Activated CD4-positive, alpha-beta memory T cell treated with anti-CD3 and anti-CD28 coated beads, Interleukin-2, amount 10 ng/mL, durations not matched to agents 7 days and 5 days (primary cell): ENCODE measurements at regions not wholly inside any gene's neighbourhood (a gene's known extent, or its start where the extent isn't known, plus 50 kb on each side); places are given as distances from the start of the nearest gene placed in this dataset.

ENCODE experiments used
- CTCF ChIA-PET: fragments of 350-600 bp; sonication (Branson Sonifier 250); formaldehyde crosslinking; loops from one replicate; lab custom pipeline; 2021; ENCODE audit warnings: antibody characterized with exemption, inconsistent platforms; lab: Charles Lee
- POLR2A ChIA-PET: fragments of 350-600 bp; sonication (Branson Sonifier 250); formaldehyde crosslinking; loops from one replicate; lab custom pipeline; 2021; ENCODE audit warnings: antibody characterized with exemption; lab: Charles Lee
- DNase-seq: peaks from one replicate; pipeline ENCODE4 v3.0.0-alpha.2; 2020
- H3K27ac Mint-ChIP-seq: one replicate; pipeline ENCODE4 v1.8.0; 2021; ENCODE audit warnings: mild to moderate bottlenecking, mixed read lengths
- H3K27me3 Mint-ChIP-seq: one replicate; pipeline ENCODE4 v1.8.0; 2021; ENCODE audit warnings: mixed read lengths
- H3K36me3 Mint-ChIP-seq: one replicate; pipeline ENCODE4 v1.8.0; 2021; ENCODE audit warnings: low read depth, mixed read lengths
- H3K4me1 Mint-ChIP-seq: one replicate; pipeline ENCODE4 v1.8.0; 2021; ENCODE audit warnings: mixed read lengths
- H3K4me3 Mint-ChIP-seq: one replicate; pipeline ENCODE4 v1.8.0; 2021; ENCODE audit warnings: mild to moderate bottlenecking, mixed read lengths
- H3K9me3 Mint-ChIP-seq: one replicate; pipeline ENCODE4 v1.8.0; 2021; ENCODE audit warnings: mixed read lengths

DNA sequence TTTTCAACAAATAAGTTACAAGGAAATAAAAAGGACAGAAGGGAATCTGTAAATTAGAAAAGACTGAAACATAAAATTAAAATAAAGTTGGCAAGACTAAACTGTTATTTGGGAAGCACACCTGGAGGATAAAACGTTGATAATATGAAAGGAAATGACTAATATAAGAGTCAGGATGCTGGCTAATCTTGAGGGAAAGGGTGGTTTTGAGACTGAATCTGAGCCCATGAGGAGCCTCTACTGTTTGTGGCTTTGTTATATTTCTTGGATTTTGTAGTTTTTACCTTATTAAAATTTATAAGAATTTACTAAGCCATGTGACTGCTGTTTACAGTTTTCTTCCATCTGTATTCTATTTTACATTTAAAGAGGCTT, 718.0 kb upstream of the SPRY2 start:
- CTCF ChIA-PET, result no interaction called here

DNA sequence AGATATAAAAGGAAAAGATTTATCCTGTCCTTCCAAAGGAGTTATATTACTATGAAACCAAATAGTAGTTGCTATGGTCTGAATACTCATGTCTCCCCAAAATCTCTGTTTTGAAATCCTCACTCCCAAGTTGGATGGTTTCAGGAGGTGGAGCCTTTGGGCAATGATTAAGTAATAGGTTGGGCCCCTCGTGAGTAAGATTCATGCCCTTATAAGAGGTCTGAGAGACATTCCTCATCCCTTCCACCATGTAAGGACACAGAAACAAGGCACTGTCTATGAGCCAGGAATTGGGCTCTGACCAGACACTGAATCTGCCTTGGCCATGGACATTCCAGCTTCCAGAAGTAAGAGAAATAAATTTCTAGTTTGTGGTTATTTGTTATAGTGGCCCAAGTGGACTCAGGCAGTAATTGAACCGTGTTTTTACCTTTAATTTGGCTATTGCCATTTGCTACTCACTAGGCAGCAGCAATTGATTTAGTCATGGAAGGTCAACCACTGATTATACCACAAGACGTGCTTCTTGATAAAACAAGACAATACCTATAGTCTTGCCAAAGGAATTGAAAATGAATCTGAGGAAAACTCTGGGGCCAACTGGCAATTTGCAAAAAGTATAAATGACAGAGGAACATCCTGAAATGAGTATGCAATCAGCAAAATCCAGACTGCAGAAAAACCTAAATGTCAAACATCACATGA, 717.4 kb upstream of the SPRY2 start:
- Mint-ChIP-seq H3K9me3 (no peaks in the 10 kb centered on the region), H3K27ac (no peak overlapping the region), H3K4me3 (no peak overlapping the region), H3K27me3 (no peaks in the 10 kb centered on the region), H3K4me1 (no peaks in the 10 kb centered on the region), H3K36me3 (no peaks in the 10 kb centered on the region)
- ChIA-PET CTCF (no interaction called here), POLR2A (no interaction called here)
- DNase-seq, result no peak

More for the DNA sequence above, 718.0 kb upstream of the SPRY2 start:
- no peak for DNase-seq
- Mint-ChIP-seq H3K36me3 (no peaks in the 10 kb centered on the region), H3K4me3 (no peak overlapping the region), H3K27me3 (no peaks in the 10 kb centered on the region), H3K27ac (no peak overlapping the region), H3K4me1 (no peaks in the 10 kb centered on the region), H3K9me3 (no peaks in the 10 kb centered on the region)
- POLR2A ChIA-PET, result no interaction called here

DNA sequence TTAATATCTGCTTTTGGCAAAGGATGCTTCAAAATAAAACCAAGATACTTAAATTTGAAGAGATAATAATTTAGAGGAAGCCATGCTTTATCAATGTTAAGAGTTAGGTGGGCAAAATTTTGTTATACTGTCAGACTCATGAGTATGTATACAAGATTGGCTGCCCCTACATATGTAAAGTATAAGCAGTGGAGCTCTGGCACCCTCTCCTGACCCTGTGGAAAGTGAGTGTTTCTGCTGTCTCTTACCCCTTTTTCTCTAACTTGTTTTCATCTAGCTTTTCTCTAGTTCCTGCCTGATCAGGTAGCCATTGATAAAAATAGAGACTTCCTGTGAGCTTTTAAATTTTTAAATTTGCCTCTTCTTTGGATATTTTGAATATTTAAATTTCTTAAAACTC, 710.9 kb upstream of the SPRY2 start:
- CTCF ChIA-PET, result interaction anchor here (1.2 kb wide), 1 partner anchor 34 kb away, joined by 3 read pairs; no protein-coding TSS in a partner anchor
- H3K27ac Mint-ChIP-seq, result no peak overlapping the region
- H3K4me1 Mint-ChIP-seq, result no peaks in the 10 kb centered on the region

GRCh38 chr13:81048026-81048461, 707.1 kb upstream of the SPRY2 start:
- Mint-ChIP-seq H3K4me1 (no peaks in the 10 kb centered on the region), H3K36me3 (no peaks in the 10 kb centered on the region), H3K27me3 (no peaks in the 10 kb centered on the region), H3K27ac (no peak overlapping the region), H3K9me3 (no peaks in the 10 kb centered on the region), H3K4me3 (no peak overlapping the region)
- ChIA-PET POLR2A (no interaction called here), CTCF (no interaction called here)
- no peak for DNase-seq

More for the DNA sequence above, 710.9 kb upstream of the SPRY2 start:
- H3K27me3 Mint-ChIP-seq, result no peaks in the 10 kb centered on the region
- no peaks in the 10 kb centered on the region for H3K36me3 Mint-ChIP-seq
- no peaks in the 10 kb centered on the region for H3K9me3 Mint-ChIP-seq
- H3K4me3 Mint-ChIP-seq, result no peak overlapping the region
- no peak for DNase-seq
- POLR2A ChIA-PET, result no interaction called here

DNA sequence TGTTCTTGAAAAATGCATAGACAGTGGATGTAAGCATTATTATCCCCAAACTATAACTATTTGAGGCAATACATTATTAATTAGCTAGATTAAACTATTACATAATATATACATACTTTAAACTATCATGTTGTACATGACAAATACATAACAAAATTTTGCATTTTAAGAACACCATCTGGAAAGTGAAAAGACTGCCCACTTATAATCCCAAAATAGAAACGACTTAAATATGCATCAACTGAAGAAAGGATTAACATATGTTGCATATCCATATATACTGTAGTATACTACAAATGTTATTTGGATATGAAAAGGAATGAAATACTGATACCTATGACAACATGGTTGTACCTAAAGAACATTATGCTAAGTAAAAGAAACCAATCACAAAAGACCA, 700.8 kb upstream of the SPRY2 start:
- no peaks in the 10 kb centered on the region for H3K27me3 Mint-ChIP-seq
- no peak overlapping the region for H3K4me3 Mint-ChIP-seq

DNA sequence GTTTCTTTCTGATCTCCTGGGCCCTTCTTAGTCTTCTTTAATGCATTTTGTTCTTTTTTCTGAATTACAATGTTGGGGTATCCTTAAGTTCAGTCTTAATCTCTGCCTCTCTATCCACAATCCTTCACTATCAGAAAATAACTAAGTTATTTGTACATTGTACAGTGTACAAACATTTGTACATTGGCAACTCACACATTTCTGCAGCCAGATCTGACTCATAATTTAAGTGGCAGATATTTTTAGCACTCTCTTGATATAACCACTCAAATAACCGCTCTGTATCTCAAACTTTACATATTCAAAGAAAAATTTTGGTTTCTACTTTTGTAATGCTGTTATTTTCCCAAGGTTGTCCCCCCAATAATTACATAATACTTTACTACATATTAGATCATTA, 691.1 kb upstream of the SPRY2 start:
- H3K4me1 Mint-ChIP-seq, result no peaks in the 10 kb centered on the region
- DNase-seq, result no peak
- H3K27me3 Mint-ChIP-seq, result no peaks in the 10 kb centered on the region
- ChIA-PET CTCF (no interaction called here), POLR2A (no interaction called here)
- H3K36me3 Mint-ChIP-seq, result no peaks in the 10 kb centered on the region
- no peak overlapping the region for H3K4me3 Mint-ChIP-seq
- peaks cover 2% of the 10 kb centered on the region for H3K9me3 Mint-ChIP-seq
- H3K27ac Mint-ChIP-seq, result no peak overlapping the region

More for the DNA sequence above, 700.8 kb upstream of the SPRY2 start:
- no peak for DNase-seq
- Mint-ChIP-seq H3K36me3 (no peaks in the 10 kb centered on the region), H3K9me3 (no peaks in the 10 kb centered on the region), H3K27ac (no peak overlapping the region), H3K4me1 (no peaks in the 10 kb centered on the region)
- ChIA-PET CTCF (no interaction called here), POLR2A (no interaction called here)

DNA sequence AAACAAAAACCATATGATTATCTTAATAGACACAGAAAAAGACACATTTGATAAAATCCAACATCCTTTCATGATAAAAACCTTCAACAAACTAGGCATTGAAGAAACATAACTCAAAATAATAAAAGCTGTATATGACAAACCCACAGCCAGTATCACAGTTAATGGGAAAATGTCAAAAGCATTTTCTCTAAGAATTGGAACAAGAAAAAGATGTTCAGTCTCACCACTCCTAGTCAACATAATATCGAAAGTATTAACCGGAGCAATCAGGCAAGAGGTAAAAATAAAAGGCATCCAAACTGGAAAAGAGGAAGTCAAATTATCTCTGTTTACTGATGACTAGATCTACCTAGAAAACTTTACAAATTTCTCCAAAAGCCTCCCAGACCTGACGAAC, 684.2 kb upstream of the SPRY2 start:
- ChIA-PET CTCF (no interaction called here), POLR2A (no interaction called here)
- no peak for DNase-seq
- no peaks in the 10 kb centered on the region for H3K27me3 Mint-ChIP-seq
- H3K4me3 Mint-ChIP-seq, result no peak overlapping the region
- H3K4me1 Mint-ChIP-seq, result no peaks in the 10 kb centered on the region
- H3K9me3 Mint-ChIP-seq, result peaks cover 4% of the 10 kb centered on the region
- H3K36me3 Mint-ChIP-seq, result no peaks in the 10 kb centered on the region
- no peak overlapping the region for H3K27ac Mint-ChIP-seq

GRCh38 chr13:81021284-81021840, 680.4 kb upstream of the SPRY2 start:
- H3K27me3 Mint-ChIP-seq, result no peaks in the 10 kb centered on the region
- no peaks in the 10 kb centered on the region for H3K4me1 Mint-ChIP-seq
- H3K27ac Mint-ChIP-seq, result no peak overlapping the region
- ChIA-PET CTCF (no interaction called here), POLR2A (no interaction called here)
- H3K36me3 Mint-ChIP-seq, result no peaks in the 10 kb centered on the region
- peaks cover 4% of the 10 kb centered on the region for H3K9me3 Mint-ChIP-seq
- H3K4me3 Mint-ChIP-seq, result no peak overlapping the region
- DNase-seq, result no peak

GRCh38 chr13:81020010-81020409, 679.1 kb upstream of the SPRY2 start:
- CTCF ChIA-PET, result no interaction called here
- H3K4me3 Mint-ChIP-seq, result no peak overlapping the region
- POLR2A ChIA-PET, result no interaction called here
- H3K27me3 Mint-ChIP-seq, result no peaks in the 10 kb centered on the region
- H3K36me3 Mint-ChIP-seq, result no peaks in the 10 kb centered on the region
- H3K4me1 Mint-ChIP-seq, result no peaks in the 10 kb centered on the region
- no peak overlapping the region for H3K27ac Mint-ChIP-seq
- no peak for DNase-seq
- H3K9me3 Mint-ChIP-seq, result peaks cover 4% of the 10 kb centered on the region

DNA sequence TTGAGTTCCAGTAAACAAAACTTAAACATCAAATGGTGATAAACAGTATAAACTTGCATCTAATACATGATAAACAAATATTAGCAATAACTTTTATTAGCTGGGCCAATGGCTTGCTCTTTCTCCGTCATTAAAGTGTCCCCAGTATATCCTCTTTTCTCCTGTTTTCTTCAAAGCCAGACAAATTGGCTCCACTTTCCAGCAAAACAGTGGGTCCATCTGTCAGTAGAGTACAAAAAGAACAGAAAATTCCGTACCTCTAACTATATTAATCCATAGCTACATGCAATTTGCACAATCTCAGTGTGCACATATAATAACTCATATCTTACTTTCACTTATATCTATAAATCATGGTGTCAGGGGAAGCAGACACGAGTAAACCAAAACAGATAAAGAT, 678.0 kb upstream of the SPRY2 start:
- CTCF ChIA-PET, result no interaction called here
- Mint-ChIP-seq H3K27ac (no peak overlapping the region), H3K4me1 (no peaks in the 10 kb centered on the region), H3K9me3 (peaks cover 4% of the 10 kb centered on the region), H3K4me3 (no peak overlapping the region), H3K36me3 (no peaks in the 10 kb centered on the region), H3K27me3 (no peaks in the 10 kb centered on the region)
- no peak for DNase-seq
- POLR2A ChIA-PET, result no interaction called here

GRCh38 chr13:81017513-81018152, 676.7 kb upstream of the SPRY2 start:
- Mint-ChIP-seq H3K36me3 (no peaks in the 10 kb centered on the region), H3K4me1 (no peaks in the 10 kb centered on the region), H3K27ac (no peak overlapping the region), H3K4me3 (no peak overlapping the region), H3K9me3 (peaks cover 2% of the 10 kb centered on the region), H3K27me3 (no peaks in the 10 kb centered on the region)
- ChIA-PET CTCF (interaction anchor here (1.0 to 1.5 kb wide), 4 partner anchors 22 to 42 kb away, joined by 3 to 6 read pairs (median 4); no protein-coding TSS in a partner anchor), POLR2A (no interaction called here)
- no peak for DNase-seq

GRCh38 chr13:81012031-81012430, 671.1 kb upstream of the SPRY2 start:
- Mint-ChIP-seq H3K4me1 (no peaks in the 10 kb centered on the region), H3K27ac (no peak overlapping the region), H3K36me3 (no peaks in the 10 kb centered on the region), H3K4me3 (no peak overlapping the region), H3K27me3 (no peaks in the 10 kb centered on the region), H3K9me3 (peaks cover 2% of the 10 kb centered on the region)
- no peak for DNase-seq
- ChIA-PET CTCF (no interaction called here), POLR2A (no interaction called here)

- no peak for DNase-seq
- Mint-ChIP-seq H3K4me1 (no peaks in the 10 kb centered on the region), H3K27me3 (no peaks in the 10 kb centered on the region), H3K27ac (no peak overlapping the region), H3K4me3 (no peak overlapping the region), H3K9me3 (peaks cover 3% of the 10 kb centered on the region), H3K36me3 (no peaks in the 10 kb centered on the region)
- ChIA-PET CTCF (no interaction called here), POLR2A (no interaction called here)
These were observed 661.0 kb upstream of the SPRY2 start for GRCh38 chr13:81001828-81002385.
